HG02610 (cell line): ENCODE measurements at regions not wholly inside any gene's neighbourhood (a gene's known extent, or its start where the extent isn't known, plus 50 kb on each side); places are given as distances from the start of the nearest gene placed in this dataset.
"Not testable (repeated sequence)": the region's sequence is repeated elsewhere in the genome, so short reads cannot be mapped to it uniquely, and the experiment has no call there.

Experiments used
- ATAC-seq: cut with Tn5 transposase; IDR thresholded peaks from one replicate; pipeline ENCODE4 v1.9.1; 2021; ENCODE audit warnings: mild to moderate bottlenecking, moderate library complexity; ENCODE audit not compliant: unreplicated experiment

- no peak for ATAC-seq
These were observed 295.3 kb upstream of the PMFBP1 start for GRCh38 chr16:72467157-72467759.

- ATAC-seq = no peak
These were observed 292.8 kb upstream of the PMFBP1 start for GRCh38 chr16:72464597-72465368.

GRCh38 chr16:72464052-72464451 is 292.1 kb upstream of the PMFBP1 start:
- no peak for ATAC-seq

- no peak for ATAC-seq
These were observed 286.1 kb upstream of the PMFBP1 start for GRCh38 chr16:72458035-72458434.

- no peak for ATAC-seq
These were observed 285.4 kb upstream of the PMFBP1 start for GRCh38 chr16:72457243-72457940.

- ATAC-seq = no peak
These were observed 284.0 kb upstream of the PMFBP1 start for GRCh38 chr16:72455743-72456659.

- ATAC-seq = not testable (repeated sequence)
These were observed 281.9 kb upstream of the PMFBP1 start for GRCh38 chr16:72453856-72454255.

- ATAC-seq = no peak
These were observed 272.7 kb upstream of the PMFBP1 start for GRCh38 chr16:72444696-72445095.

- no peak for ATAC-seq
These were observed 271.9 kb upstream of the PMFBP1 start for GRCh38 chr16:72443809-72444208.

- no peak for ATAC-seq
These were observed 270.6 kb upstream of the PMFBP1 start for GRCh38 chr16:72442385-72443158.

- no peak for ATAC-seq
These were observed 265.9 kb upstream of the PMFBP1 start for GRCh38 chr16:72437891-72438290.

- ATAC-seq = no peak
These were observed 262.2 kb upstream of the PMFBP1 start for GRCh38 chr16:72434159-72434558.

GRCh38 chr16:72430121-72430520 is 258.2 kb upstream of the PMFBP1 start:
- ATAC-seq = no peak

GRCh38 chr16:72429671-72430081 is 257.7 kb upstream of the PMFBP1 start:
- no peak for ATAC-seq

GRCh38 chr16:72428681-72429376 is 256.9 kb upstream of the PMFBP1 start:
- ATAC-seq = no peak

- ATAC-seq = no peak
These were observed 255.9 kb upstream of the PMFBP1 start for GRCh38 chr16:72427783-72428331.

GRCh38 chr16:72427051-72427782 is 255.3 kb upstream of the PMFBP1 start:
- ATAC-seq = no peak

GRCh38 chr16:72426386-72426785 is 254.4 kb upstream of the PMFBP1 start:
- no peak for ATAC-seq
